GM12878 (cell line): ENCODE measurements at regions not wholly inside any gene's neighbourhood (a gene's known extent, or its start where the extent isn't known, plus 50 kb on each side); places are given as distances from the start of the nearest gene placed in this dataset.

ENCODE experiments used
- ATAC-seq: fragments of 200-7000 bp; cut with Tn5 transposase; 3 replicates; pipeline ENCODE4 v1.9.1; 2020; ENCODE audit warnings: mild to moderate bottlenecking, moderate library complexity
- BruUV-seq: library from RNA; stranded (reverse); fragments of 400-500 nt; replicated peaks from 2 replicates; lab custom pipeline; 2021; lab: Mats Ljungman, UMichigan
- CTCF ChIA-PET: fragments of 300-600 bp; sonication (Branson Sonifier 250); formaldehyde crosslinking; extraction: SDS; loops from one replicate; lab custom pipeline; 2021; ENCODE audit warnings: inconsistent platforms; lab: Yijun Ruan, JAX
- POLR2A ChIA-PET: fragments of 350-600 bp; formaldehyde crosslinking; extraction: SDS; loops from one replicate; lab custom pipeline; 2021; ENCODE audit warnings: inconsistent platforms; lab: Charles Lee
- RAD21 ChIA-PET: fragments of 300-600 bp; sonication (Branson Sonifier 250); formaldehyde crosslinking; loops from one replicate; lab custom pipeline; 2023; ENCODE audit warnings: antibody characterized with exemption; ENCODE audit not compliant: unreplicated experiment; lab: Charles Lee
- SMC1A ChIA-PET: fragments of 300-600 bp; sonication (Branson Sonifier 250); formaldehyde crosslinking; loops from one replicate; lab custom pipeline; 2023; ENCODE audit not compliant: unreplicated experiment, uncharacterized antibody; lab: Charles Lee
- DNase-seq: peaks from one replicate; pipeline ENCODE4 v3.0.0-alpha.2; 2011; ENCODE audit warnings: low read depth, low spot score
- FAIRE-seq: peaks from 3 replicates; lab custom pipeline; 2011; peaks lifted over from hg19 to GRCh38; lab: Jason Lieb, UNC
- H2AFZ ChIP-seq: 2 replicates; pipeline ENCODE4 v1.6.0; 2011; ENCODE audit warnings: low read depth, low read length, control low read depth; ENCODE audit not compliant: control insufficient read depth
- H3K27ac ChIP-seq: 2 replicates; pipeline ENCODE4 v1.5.1; 2011; ENCODE audit warnings: control low read depth; ENCODE audit not compliant: control insufficient read depth, insufficient read depth
- H3K27me3 ChIP-seq, 2 experiments: replicated peaks in 1 of 2; 2 replicates each; pipeline versions ENCODE4 v1.6.0 to v1.6.1; 2011; ENCODE audit warnings: low read length in 1 of 2; ENCODE audit not compliant: control insufficient read depth in 2 of 2, insufficient read depth in 2 of 2
- H3K36me3 ChIP-seq, 2 experiments: 2 replicates each; pipeline ENCODE4 v1.5.1; 2011; ENCODE audit warnings: low read length in 1 of 2; ENCODE audit not compliant: control insufficient read depth in 2 of 2, insufficient read depth in 2 of 2
- H3K4me1 ChIP-seq: 2 replicates; pipeline ENCODE4 v1.6.1; 2011; ENCODE audit warnings: mild to moderate bottlenecking, low read length, moderate library complexity, mixed read lengths; ENCODE audit not compliant: control insufficient read depth, insufficient read depth
- H3K4me2 ChIP-seq: 2 replicates; pipeline ENCODE4 v1.6.0; 2011; ENCODE audit warnings: control low read depth; ENCODE audit not compliant: control insufficient read depth, insufficient read depth
- H3K4me3 ChIP-seq: fragments of 200-600 bp; sonication (generic); 2 replicates; pipeline ENCODE4 v1.5.1; 2016
- H3K79me2 ChIP-seq: 2 replicates; pipeline ENCODE4 v1.6.0; 2011; ENCODE audit warnings: low read length; ENCODE audit not compliant: control insufficient read depth, insufficient read depth
- H3K9ac ChIP-seq: 2 replicates; pipeline ENCODE4 v1.8.0; 2011; ENCODE audit warnings: low read length, control low read depth, mixed read lengths; ENCODE audit not compliant: control insufficient read depth, insufficient read depth
- H3K9me3 ChIP-seq: replicated peaks from 3 replicates; pipeline ENCODE4 v1.5.1; 2011; ENCODE audit warnings: mild to moderate bottlenecking, low read length; ENCODE audit not compliant: control insufficient read depth, insufficient read depth
- H4K20me1 ChIP-seq: 2 replicates; pipeline ENCODE4 v1.6.0; 2011; ENCODE audit not compliant: control insufficient read depth, insufficient read depth
- CHD4 ChIP-seq: fragments of 200-600 bp; sonication (generic); IDR thresholded peaks from 2 replicates; pipeline ENCODE4 v1.6.1; 2016; ENCODE audit warnings: mild to moderate bottlenecking
- DPF2 ChIP-seq: fragments of 450-650 bp; IDR thresholded peaks from 2 replicates; pipeline ENCODE4 v1.6.1; 2017; ENCODE audit warnings: mild to moderate bottlenecking
- EED ChIP-seq: sonication (generic); IDR thresholded peaks from 2 replicates; pipeline ENCODE4 v1.6.1; 2016; ENCODE audit warnings: antibody characterized with exemption, low read depth
- EP300 ChIP-seq, 2 experiments: fragments of 150-350 bp in 1 of 2; IDR thresholded peaks; 2 replicates each; pipeline ENCODE4 v1.6.1; 2011 to 2012; ENCODE audit warnings: low read depth in 2 of 2, low read length in 2 of 2, borderline replicate concordance in 1 of 2, improper control_type of control experiment in 1 of 2, inconsistent platforms in 1 of 2; ENCODE audit not compliant: control insufficient read depth in 1 of 2
- HSF1 ChIP-seq: fragments of 150-350 bp; IDR thresholded peaks from 2 replicates; pipeline ENCODE4 v1.6.1; 2014; ENCODE audit warnings: mild to moderate bottlenecking, low read depth, low read length
- JUND ChIP-seq: IDR thresholded peaks from 2 replicates; pipeline ENCODE4 v1.6.1; 2012; ENCODE audit warnings: low read depth, mild to moderate bottlenecking, low read length, improper control_type of control experiment, moderate library complexity
- KAT2A ChIP-seq: conservative IDR thresholded peaks from 2 replicates; pipeline ENCODE4 v1.6.1; 2011; ENCODE audit warnings: low read depth, low read length; ENCODE audit not compliant: control insufficient read depth
- KLF5 ChIP-seq: fragments of 450-650 bp; IDR thresholded peaks from 2 replicates; pipeline ENCODE4 v1.6.1; 2014; ENCODE audit warnings: mild to moderate bottlenecking; ENCODE audit not compliant: partially characterized antibody
- PML ChIP-seq: IDR thresholded peaks from 2 replicates; pipeline ENCODE4 v1.6.1; 2012; ENCODE audit warnings: low read length, inconsistent platforms
- PRDM15 ChIP-seq: fragments of 450-650 bp; formaldehyde crosslinking; IDR thresholded peaks from 2 replicates; pipeline ENCODE4 v1.4.0; 2020; ENCODE audit warnings: mild to moderate bottlenecking, moderate library complexity
- RB1 ChIP-seq: fragments of 450-650 bp; formaldehyde crosslinking; IDR thresholded peaks from 2 replicates; pipeline ENCODE4 v1.6.1; 2017; ENCODE audit warnings: mild to moderate bottlenecking, borderline replicate concordance
- RELB ChIP-seq: fragments of 450-650 bp; IDR thresholded peaks from 2 replicates; pipeline ENCODE4 v1.6.1; 2017; ENCODE audit warnings: low read depth, mild to moderate bottlenecking, moderate library complexity
- SIX5 ChIP-seq: IDR thresholded peaks from 2 replicates; pipeline ENCODE4 v1.6.1; 2011; ENCODE audit warnings: mild to moderate bottlenecking, low read depth, low read length, moderate library complexity; ENCODE audit not compliant: severe bottlenecking
- ZNF592 ChIP-seq: fragments of 450-650 bp; IDR thresholded peaks from 2 replicates; pipeline ENCODE4 v1.6.1; 2017; ENCODE audit warnings: mild to moderate bottlenecking, moderate library complexity
- ZSCAN29 ChIP-seq: fragments of 450-650 bp; IDR thresholded peaks from 2 replicates; pipeline ENCODE4 v1.6.1; 2017; ENCODE audit warnings: mild to moderate bottlenecking, moderate library complexity
- WGBS: methylation state at CpG from one replicate; pipeline ENCODE4 v1.1.6; 2016; ENCODE audit warnings: low lambda C conversion rate; ENCODE audit not compliant: insufficient replicate concordance, insufficient coverage; ENCODE audit errors: missing lambda C conversion rate; 5-methylcytosine and 5-hydroxymethylcytosine counted together
- in situ Hi-C: fragments of 300-500 bp; cut with MboI; formaldehyde crosslinking; loops from 9 replicates; pipeline ENCODE4 v1.14.3; 2018; ENCODE audit warnings: mixed read lengths
- intact Hi-C: fragments of 100-400 bp; cut with micrococcal nuclease; formaldehyde crosslinking; loops from one replicate; pipeline ENCODE4 v1.14.2; 2022; ENCODE audit not compliant: unreplicated experiment

- intact Hi-C loops (no loop called here), in situ Hi-C loops (no loop called here)
- ChIA-PET CTCF (no interaction called here), RAD21 (no interaction called here), POLR2A (no interaction called here), SMC1A (no interaction called here)
- no peaks in the 10 kb centered on the region for H3K36me3 ChIP-seq
- H3K4me3 ChIP-seq: no peak overlapping the region
- H4K20me1 ChIP-seq: no peaks in the 10 kb centered on the region
- H2AFZ ChIP-seq: no peak overlapping the region
- H3K9ac ChIP-seq: no peak overlapping the region
- H3K9me3 ChIP-seq: no peaks in the 10 kb centered on the region
- H3K79me2 ChIP-seq: no peaks in the 10 kb centered on the region
- FAIRE-seq (no peak), DNase-seq (no peak), ATAC-seq (no peak)
- no peak overlapping the region for H3K4me2 ChIP-seq
- no TSS peak for BruUV-seq
- WGBS: 7% methylated on average over 3 of the region's 3 CpGs
- H3K27me3 ChIP-seq: no peaks in the 10 kb centered on the region
- no peak overlapping the region for H3K27ac ChIP-seq
- no peaks in the 10 kb centered on the region for H3K4me1 ChIP-seq
- TF ChIP-seq ZNF592: no peak
- no peak for TF ChIP-seq PML
- TF ChIP-seq DPF2: no peak
- no peak for TF ChIP-seq EP300 (IDR thresholded peaks at IDR 0.05; ENCODE audit: borderline replicate concordance in 1 of 2, control insufficient read depth in 1 of 2, low read depth in 2 of 2, low read length in 2 of 2)
- TF ChIP-seq RELB: no peak
- TF ChIP-seq KLF5: no peak
- no peak for TF ChIP-seq CHD4
- TF ChIP-seq EED: no peak
- no peak for TF ChIP-seq PRDM15
- no peak for TF ChIP-seq KAT2A
- no peak for TF ChIP-seq HSF1
- no peak for TF ChIP-seq ZSCAN29
- TF ChIP-seq RB1: no peak
- TF ChIP-seq JUND: no peak
- no peak for TF ChIP-seq SIX5
Measured at GRCh38 chr9:107983762-107984161, 494.2 kb upstream of the KLF4 start.
